ENCODE measurements at regions not wholly inside any gene's neighbourhood (a gene's known extent, or its start where the extent isn't known, plus 50 kb on each side); places are given as distances from the start of the nearest gene placed in this dataset.

- DNase-seq (ENCODE audit: low spot score) = no peak
Observed at GRCh38 chr6:128667339-128667858, 147.0 kb upstream of the PTPRK start.

- DNase-seq (ENCODE audit: low spot score) = no peak
Observed at GRCh38 chr6:128666405-128666804, 146.0 kb upstream of the PTPRK start.

GRCh38 chr6:128663238-128663637 lies 142.8 kb upstream of the PTPRK start:
- DNase-seq (ENCODE audit: low spot score) = no peak

GRCh38 chr6:128659878-128660622 lies 139.7 kb upstream of the PTPRK start:
- DNase-seq (ENCODE audit: low spot score) = no peak

- DNase-seq (ENCODE audit: low spot score) = no peak
Observed at GRCh38 chr6:128659276-128659675, 138.9 kb upstream of the PTPRK start.

GRCh38 chr6:128657181-128657580 lies 136.8 kb upstream of the PTPRK start:
- peak; percentile 4 for DNase-seq (ENCODE audit: low spot score)

GRCh38 chr6:128655978-128656498 lies 135.6 kb upstream of the PTPRK start:
- DNase-seq (ENCODE audit: low spot score) = peak; percentile 90

GRCh38 chr6:128648022-128648598 lies 127.7 kb upstream of the PTPRK start:
- no peak for DNase-seq (ENCODE audit: low spot score)

GRCh38 chr6:128642132-128642531 lies 121.7 kb upstream of the PTPRK start:
- DNase-seq (ENCODE audit: low spot score) = no peak

GRCh38 chr6:128641703-128642102 lies 121.3 kb upstream of the PTPRK start:
- DNase-seq (ENCODE audit: low spot score) = no peak

- no peak for DNase-seq (ENCODE audit: low spot score)
Observed at GRCh38 chr6:128638817-128639216, 118.4 kb upstream of the PTPRK start.

- DNase-seq (ENCODE audit: low spot score) = no peak
Observed at GRCh38 chr6:128635219-128635618, 114.8 kb upstream of the PTPRK start.

GRCh38 chr6:128632131-128632530 lies 111.7 kb upstream of the PTPRK start:
- no peak for DNase-seq (ENCODE audit: low spot score)

- DNase-seq (ENCODE audit: low spot score) = no peak
Observed at GRCh38 chr6:128631031-128631430, 110.6 kb upstream of the PTPRK start.

GRCh38 chr6:128630213-128630612 lies 109.8 kb upstream of the PTPRK start:
- no peak for DNase-seq (ENCODE audit: low spot score)

GRCh38 chr6:128617285-128617684 lies 96.9 kb upstream of the PTPRK start:
- DNase-seq (ENCODE audit: low spot score) = no peak

- DNase-seq (ENCODE audit: low spot score) = no peak
Observed at GRCh38 chr6:128616342-128616741, 95.9 kb upstream of the PTPRK start.

GRCh38 chr6:128606611-128607010 lies 86.2 kb upstream of the PTPRK start:
- DNase-seq (ENCODE audit: low spot score) = no peak

GRCh38 chr6:128605961-128606360 lies 85.6 kb upstream of the PTPRK start:
- DNase-seq (ENCODE audit: low spot score) = peak; percentile 13

GRCh38 chr6:128601060-128601459 lies 80.7 kb upstream of the PTPRK start:
- DNase-seq (ENCODE audit: low spot score) = no peak

GRCh38 chr6:128600397-128600951 lies 80.1 kb upstream of the PTPRK start:
- peak; percentile 94 for DNase-seq (ENCODE audit: low spot score)

GRCh38 chr6:128599036-128599435 lies 78.6 kb upstream of the PTPRK start:
- DNase-seq (ENCODE audit: low spot score) = no peak

GRCh38 chr6:128598571-128598970 lies 78.2 kb upstream of the PTPRK start:
- no peak for DNase-seq (ENCODE audit: low spot score)

All from AG08395 (cell line).